HG02798 (cell line): ENCODE measurements at regions not wholly inside any gene's neighbourhood (a gene's known extent, or its start where the extent isn't known, plus 50 kb on each side); places are given as distances from the start of the nearest gene placed in this dataset.
A peak's percentile ranks its signal among the peaks of the same experiment; 100 is the strongest.
"Not testable (repeated sequence)": the region's sequence is repeated elsewhere in the genome, so short reads cannot be mapped to it uniquely, and the experiment has no call there.

Source experiments
- ATAC-seq: cut with Tn5 transposase; IDR thresholded peaks from one replicate; pipeline ENCODE4 v1.9.1; 2021; ENCODE audit warnings: mild to moderate bottlenecking; ENCODE audit not compliant: unreplicated experiment, poor library complexity

- no peak for ATAC-seq
These were observed 329.3 kb downstream of the KCNJ2 start for GRCh38 chr17:70498631-70499030.

DNA sequence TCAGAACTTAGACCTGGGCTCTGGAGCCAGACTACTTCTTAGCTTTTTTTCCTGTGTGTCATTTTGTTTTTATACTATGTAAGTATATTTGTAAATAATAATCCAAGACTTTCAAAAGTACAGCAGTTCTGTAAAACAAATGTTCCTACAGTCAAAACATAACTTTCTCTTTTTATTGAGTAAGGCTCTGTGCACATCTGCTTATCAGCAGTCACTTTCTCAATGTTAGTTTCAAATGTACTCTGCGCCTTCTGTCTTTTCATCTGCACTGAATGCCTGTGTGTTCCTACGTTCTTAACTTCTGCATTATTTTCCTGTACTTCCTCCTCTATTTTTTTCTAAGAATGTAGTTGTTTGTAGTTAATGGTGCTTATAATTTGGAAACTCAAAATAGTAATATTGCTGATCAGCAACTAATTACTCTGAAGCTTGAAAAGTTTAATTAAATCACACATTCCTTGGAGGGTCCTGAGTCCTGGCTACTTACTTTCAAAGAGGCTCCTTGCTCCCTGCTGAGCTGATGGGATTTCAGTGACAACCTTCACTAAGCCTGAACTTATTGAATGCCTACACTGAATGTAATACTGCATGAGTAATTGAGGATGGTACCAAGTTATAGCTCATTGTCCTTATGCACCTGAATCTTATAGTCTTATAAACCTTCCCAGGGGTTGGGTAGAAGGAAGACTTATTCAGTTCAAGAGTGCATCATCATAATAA, 329.9 kb downstream of the KCNJ2 start:
- no peak for ATAC-seq

DNA sequence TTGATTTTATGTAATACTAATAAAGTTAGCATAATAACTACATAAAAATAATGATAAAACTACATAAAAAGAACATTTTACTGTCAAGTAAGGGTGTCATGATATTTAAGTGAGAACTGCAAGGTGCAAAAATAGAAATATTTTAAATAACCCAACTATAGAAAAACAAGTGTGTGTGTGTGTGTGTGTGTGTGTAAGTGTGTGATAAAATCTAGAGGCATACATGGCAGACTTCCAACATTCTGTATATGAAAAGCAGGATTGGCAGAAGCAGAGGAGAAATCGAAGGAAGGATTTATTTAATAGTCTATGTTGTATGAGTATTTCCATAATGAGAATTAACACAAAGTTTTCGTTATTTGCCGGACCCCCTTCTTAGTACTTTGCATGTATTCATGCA, 334.1 kb downstream of the KCNJ2 start:
- no peak for ATAC-seq

- no peak for ATAC-seq
These were observed 341.0 kb downstream of the KCNJ2 start for GRCh38 chr17:70510288-70510687.

DNA sequence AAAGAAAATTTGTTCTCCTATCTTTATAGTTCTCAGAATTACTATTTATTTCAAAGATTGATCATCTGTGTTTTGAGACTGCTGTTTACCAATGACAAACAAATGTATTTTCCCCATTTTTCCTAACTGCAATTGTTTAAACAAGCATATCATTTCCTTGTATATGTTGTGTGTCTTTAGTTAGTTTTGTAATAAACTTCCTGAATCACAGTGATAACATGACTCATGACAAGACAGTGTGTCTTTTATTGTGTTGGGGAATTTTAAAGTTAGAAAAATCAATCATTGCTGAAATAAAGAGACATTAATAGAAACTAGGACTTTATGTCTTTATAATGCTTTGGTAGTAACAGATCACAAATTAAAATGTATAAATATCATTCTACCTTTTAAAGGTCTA, 348.5 kb downstream of the KCNJ2 start:
- no peak for ATAC-seq

DNA sequence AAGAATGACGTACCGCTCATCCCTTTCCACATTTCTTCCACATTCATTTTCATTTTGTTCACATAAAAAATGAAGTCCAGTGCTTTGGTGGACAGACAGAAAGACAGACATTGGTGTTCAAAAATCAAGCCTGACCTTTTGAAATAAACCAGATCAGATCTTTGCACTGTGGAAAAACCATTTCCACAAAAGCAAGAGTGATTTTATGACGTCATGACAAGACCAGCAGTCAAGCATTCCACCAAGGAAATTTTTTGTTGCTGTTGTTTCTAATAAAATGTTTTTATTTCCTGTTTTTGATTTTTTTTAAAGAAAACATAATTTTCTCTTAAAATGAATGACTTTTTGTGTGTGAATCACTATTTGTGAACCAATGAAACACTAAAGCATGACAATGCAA, 350.0 kb downstream of the KCNJ2 start:
- no peak for ATAC-seq

DNA sequence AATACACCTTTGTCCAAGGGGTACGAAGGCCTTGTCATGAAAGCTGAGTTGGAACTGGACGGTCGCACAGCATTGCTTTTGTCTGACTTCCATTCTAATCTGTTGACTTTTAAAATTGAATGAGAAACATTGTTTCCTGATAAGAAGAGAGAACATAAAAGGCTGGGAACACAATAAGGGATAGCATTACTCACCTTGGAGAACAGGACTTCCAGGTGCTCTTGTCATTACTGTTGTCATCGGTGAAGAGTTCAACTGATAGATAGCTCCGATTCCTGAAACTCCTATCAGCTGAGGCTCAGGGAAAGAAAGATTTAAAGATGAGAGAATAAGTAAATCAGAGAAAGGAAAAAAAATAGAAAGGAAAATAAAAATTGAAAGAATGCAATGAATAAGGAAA, 351.1 kb downstream of the KCNJ2 start:
- no peak for ATAC-seq

DNA sequence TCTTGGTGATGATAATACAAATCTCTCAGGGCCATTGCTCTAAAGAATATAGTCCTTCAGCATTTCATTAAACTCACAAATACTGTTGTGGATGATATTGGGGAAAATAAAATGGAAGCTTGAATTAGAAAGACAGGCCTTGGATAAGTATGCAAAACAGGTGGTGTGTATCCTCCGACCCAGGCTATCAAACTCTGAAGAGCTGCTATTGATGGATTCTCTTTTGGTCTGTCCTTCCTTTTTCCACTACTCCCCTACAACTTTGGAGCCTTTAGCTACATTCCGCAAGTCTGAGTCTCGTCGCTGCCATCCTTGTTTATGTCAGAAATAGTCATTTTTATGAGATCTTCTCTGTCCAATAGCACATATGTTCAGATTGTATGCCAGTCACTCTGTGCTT, 351.6 kb downstream of the KCNJ2 start:
- ATAC-seq: no peak

DNA sequence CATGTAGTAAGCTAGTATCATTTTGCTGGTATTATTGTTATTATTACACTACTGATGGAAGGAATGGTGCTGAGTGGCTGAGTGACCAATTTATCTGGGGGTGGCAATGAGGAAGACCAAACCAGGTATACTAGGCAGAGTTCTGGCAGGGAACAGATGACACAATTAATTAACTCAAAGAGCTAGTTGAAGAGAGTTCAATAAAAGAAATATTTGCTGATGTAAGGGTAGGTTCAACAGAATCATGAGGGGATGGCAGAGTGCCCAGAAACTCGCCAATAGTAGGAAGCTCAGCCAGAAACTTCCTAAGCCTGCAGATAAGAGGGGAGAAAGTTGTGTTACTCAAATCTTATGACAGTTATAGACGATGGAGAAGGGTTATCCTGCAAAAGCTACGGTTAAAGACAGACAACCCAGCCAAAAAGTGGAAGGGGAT, 352.5 kb downstream of the KCNJ2 start:
- no peak for ATAC-seq

DNA sequence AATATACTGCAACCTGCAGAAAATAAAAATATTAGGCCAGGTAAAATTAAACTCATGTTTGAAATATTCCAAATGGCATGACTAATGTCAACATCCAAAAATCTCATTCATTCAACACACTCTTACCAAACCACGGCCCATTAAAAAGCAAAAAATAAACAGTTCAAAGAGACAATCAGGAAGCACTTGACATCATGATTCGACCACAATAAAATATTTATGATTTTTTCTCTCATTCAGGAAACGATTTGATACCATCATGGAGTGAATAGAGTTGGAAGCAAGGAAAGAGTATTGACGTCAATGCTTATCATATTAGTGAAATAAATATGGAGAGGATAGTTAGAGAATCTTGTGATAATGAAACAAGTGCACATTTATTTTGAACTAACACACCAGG, 354.1 kb downstream of the KCNJ2 start:
- no peak for ATAC-seq

DNA sequence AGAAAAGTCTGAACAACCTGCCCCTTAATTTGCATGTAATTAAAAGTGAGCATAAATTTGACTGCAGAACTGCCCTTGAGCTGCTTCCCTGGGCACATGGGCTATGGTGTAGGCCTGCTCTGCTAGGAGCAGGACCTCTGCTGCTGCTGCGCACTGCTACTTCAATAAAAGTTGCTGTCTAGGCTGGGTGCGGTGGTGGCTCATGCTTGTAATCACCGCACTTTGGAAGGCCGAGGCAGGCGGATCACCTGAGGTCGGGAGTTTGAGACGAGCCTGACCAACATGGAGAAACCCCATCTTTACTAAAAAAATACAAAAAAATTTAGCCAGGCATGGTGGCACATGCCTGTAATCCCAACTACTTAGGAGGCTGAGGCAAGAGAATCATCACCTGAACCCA, 355.7 kb downstream of the KCNJ2 start:
- ATAC-seq: not testable (repeated sequence)

DNA sequence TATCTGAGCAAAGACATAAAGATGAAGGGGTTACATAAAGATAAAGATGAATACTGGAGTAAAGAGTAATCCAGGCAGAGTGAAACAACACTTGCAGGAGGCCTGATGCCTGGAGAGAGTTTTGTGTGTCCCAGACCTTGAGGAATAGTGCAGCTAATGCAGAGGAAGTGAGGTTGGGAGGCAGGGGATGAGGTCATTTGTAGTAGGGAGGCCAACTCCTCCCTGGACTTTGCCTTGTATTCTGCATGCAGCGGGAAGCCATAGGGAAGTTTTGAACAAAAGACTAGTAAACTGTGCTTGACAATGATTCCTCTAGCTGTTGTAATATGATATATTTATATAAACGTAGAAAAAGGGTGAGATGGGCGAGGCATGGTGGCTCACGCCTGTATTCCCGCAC, 356.6 kb downstream of the KCNJ2 start:
- ATAC-seq: no peak

GRCh38 chr17:70527364-70527888, 358.1 kb downstream of the KCNJ2 start:
- ATAC-seq: no peak

DNA sequence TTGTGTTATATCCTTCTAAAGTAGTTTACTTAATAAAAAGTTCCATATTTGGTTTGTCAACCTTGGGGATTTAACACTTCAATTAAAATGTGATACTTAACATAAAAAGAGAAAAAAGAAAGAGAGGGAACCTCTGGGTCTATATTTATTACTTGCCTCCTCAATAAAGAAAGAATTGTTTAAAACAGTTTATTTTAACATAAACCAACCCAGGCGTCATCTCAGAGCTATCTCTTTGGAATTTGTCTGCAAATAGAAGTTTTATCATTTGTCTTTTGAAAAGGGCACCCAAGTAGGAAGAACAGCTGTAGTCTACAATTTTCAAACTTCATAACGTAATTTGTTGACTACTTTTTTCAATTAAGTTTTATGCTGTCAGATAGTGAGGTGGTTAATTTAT, 364.1 kb downstream of the KCNJ2 start:
- no peak for ATAC-seq

- no peak for ATAC-seq
These were observed 366.7 kb downstream of the KCNJ2 start for GRCh38 chr17:70535986-70536385.

DNA sequence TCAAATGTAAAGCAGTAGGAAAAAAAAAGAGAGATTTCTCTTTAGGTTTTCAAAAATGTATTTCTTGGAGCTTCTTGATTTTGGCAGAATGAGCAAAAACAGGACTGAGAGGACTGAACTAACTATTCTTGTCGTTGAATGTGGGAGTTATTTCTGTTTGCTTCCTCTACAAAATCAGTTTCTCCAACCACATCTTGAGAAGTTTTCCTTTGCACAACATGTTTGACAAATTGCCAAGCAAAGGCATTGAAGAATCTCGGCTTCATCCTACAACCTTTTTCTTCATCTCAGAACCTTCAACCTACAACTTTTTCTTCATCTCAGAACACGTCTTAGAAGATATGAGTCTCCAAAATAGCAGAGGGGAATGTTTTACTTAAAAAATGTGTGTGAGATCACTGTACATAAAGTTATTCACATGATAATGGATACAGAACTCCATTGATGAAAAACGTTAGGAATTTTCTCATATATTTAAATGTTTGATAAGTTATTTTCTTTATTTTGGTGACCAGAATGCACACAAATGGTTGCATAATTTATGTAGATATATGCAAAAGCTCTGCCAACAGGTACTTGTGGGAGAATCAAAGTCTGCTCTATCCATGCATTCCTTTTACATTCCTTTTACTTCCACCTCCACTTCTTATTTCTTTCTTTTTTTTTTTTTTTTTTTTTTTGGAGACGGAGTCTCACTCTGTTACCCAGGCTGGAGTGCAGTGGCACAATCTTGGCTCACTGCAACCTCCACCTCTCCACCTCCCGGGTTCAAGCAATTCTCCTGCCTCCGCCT, 370.0 kb downstream of the KCNJ2 start:
- no peak for ATAC-seq

DNA sequence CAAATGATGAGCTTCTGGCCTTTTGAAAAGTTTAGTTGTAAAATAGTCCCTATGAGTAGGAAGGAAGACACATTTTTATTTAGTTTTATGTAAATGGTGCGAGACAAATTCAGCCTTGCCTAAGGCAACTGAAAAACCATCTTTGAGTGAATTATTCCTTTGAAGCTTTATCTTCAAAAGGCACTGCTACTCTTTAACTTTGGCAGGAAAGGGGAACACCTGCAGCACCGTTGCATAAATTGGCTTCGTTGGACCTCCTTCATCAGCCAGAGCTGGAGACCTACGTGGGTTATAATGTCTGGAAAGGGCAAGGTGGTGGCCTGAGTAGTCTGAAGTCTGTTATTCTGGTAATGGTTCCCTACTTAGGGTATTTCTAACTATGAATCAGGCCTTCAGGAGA, 373.5 kb downstream of the KCNJ2 start:
- ATAC-seq: no peak

- ATAC-seq: no peak
These were observed 375.0 kb downstream of the KCNJ2 start for GRCh38 chr17:70544317-70544716.

GRCh38 chr17:70552230-70552981, 383.1 kb downstream of the KCNJ2 start:
- peak; percentile 42 for ATAC-seq

DNA sequence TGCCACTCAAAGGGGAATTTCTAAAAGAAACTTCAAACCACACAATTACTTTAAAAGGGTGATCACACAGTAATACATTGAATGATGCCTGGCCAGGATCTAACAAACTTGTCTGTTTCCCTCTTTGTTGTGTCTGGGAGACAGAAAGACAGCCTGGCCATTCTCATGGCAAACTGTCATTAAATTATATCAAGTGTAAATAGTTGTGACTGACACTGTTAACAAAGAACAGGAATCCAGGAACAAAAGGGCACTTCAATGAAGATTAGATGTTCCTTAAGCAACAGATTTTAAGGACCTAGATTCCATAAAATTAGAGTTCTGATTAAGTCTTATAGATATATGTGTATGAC, 383.6 kb downstream of the KCNJ2 start:
- ATAC-seq: no peak

DNA sequence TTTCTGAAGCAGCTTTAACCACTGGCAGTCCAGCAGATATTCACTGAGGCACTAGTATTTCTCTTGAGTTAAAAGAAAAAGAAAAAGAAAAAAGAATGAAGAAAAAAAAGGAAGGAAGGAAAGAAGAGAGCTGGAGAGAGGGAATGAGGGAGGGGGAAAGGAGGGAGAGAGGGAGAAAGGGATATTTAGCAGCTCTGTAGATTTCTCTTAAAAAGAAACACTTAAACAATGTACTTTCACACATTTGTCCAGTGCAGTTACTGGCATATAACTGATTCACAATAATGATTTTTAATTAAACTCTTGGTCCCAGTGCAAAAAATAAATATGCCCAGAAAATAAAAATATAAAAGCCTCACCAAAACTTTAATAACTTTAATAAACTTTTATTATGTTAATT, 386.4 kb downstream of the KCNJ2 start:
- ATAC-seq: no peak
